GM20431 (cell line): ENCODE measurements at regions not wholly inside any gene's neighbourhood (a gene's known extent, or its start where the extent isn't known, plus 50 kb on each side); places are given as distances from the start of the nearest gene placed in this dataset.

Source experiments
- in situ Hi-C: fragments of 300-500 bp; cut with MseI, MboI; formaldehyde crosslinking; loops from one replicate; pipeline ENCODE4 v1.15.0; 2020; ENCODE audit warnings: low sequenced_read_pairs; ENCODE audit not compliant: unreplicated experiment

- in situ Hi-C loops, result no loop called here
Observed at GRCh38 chr3:102135316-102135715, 286.0 kb downstream of the NFKBIZ start.

GRCh38 chr3:102136183-102136582, 286.9 kb downstream of the NFKBIZ start:
- in situ Hi-C loops, result no loop called here

GRCh38 chr3:102140116-102140515, 290.8 kb downstream of the NFKBIZ start:
- in situ Hi-C loops, result no loop called here

- in situ Hi-C loops, result no loop called here
Observed at GRCh38 chr3:102141096-102141927, 292.0 kb downstream of the NFKBIZ start.

GRCh38 chr3:102141928-102142239, 292.6 kb downstream of the NFKBIZ start:
- in situ Hi-C loops, result no loop called here

GRCh38 chr3:102142379-102143060, 292.3 kb upstream of the ZPLD1 start:
- in situ Hi-C loops, result no loop called here

- in situ Hi-C loops, result no loop called here
Observed at GRCh38 chr3:102143536-102143935, 291.3 kb upstream of the ZPLD1 start.

GRCh38 chr3:102144063-102144462, 290.8 kb upstream of the ZPLD1 start:
- in situ Hi-C loops, result no loop called here

- in situ Hi-C loops, result no loop called here
Observed at GRCh38 chr3:102148598-102149337, 286.0 kb upstream of the ZPLD1 start.

- in situ Hi-C loops, result no loop called here
Observed at GRCh38 chr3:102151935-102152334, 282.9 kb upstream of the ZPLD1 start.

- in situ Hi-C loops, result no loop called here
Observed at GRCh38 chr3:102156426-102156825, 278.4 kb upstream of the ZPLD1 start.

- in situ Hi-C loops, result no loop called here
Observed at GRCh38 chr3:102158080-102158740, 276.6 kb upstream of the ZPLD1 start.

- in situ Hi-C loops, result no loop called here
Observed at GRCh38 chr3:102159810-102160451, 274.9 kb upstream of the ZPLD1 start.

GRCh38 chr3:102161384-102162006, 273.3 kb upstream of the ZPLD1 start:
- in situ Hi-C loops, result no loop called here

- in situ Hi-C loops, result no loop called here
Observed at GRCh38 chr3:102162251-102162650, 272.6 kb upstream of the ZPLD1 start.

- in situ Hi-C loops, result no loop called here
Observed at GRCh38 chr3:102163039-102163817, 271.6 kb upstream of the ZPLD1 start.

GRCh38 chr3:102163818-102164154, 271.0 kb upstream of the ZPLD1 start:
- in situ Hi-C loops, result no loop called here

GRCh38 chr3:102165367-102165766, 269.4 kb upstream of the ZPLD1 start:
- in situ Hi-C loops, result no loop called here

GRCh38 chr3:102169915-102170479, 264.8 kb upstream of the ZPLD1 start:
- in situ Hi-C loops, result no loop called here
